ENCODE measurements at regions not wholly inside any gene's neighbourhood (a gene's known extent, or its start where the extent isn't known, plus 50 kb on each side); places are given as distances from the start of the nearest gene placed in this dataset.
A peak's percentile ranks its signal among the peaks of the same experiment; 100 is the strongest.

- Histone ChIP-seq H3K27me3 (no peaks in the 10 kb centered on the region), H3K4me1 (peaks cover 0 to 5% (median 0%) of the 10 kb centered on the region in 9 donors), H3K9me3 (no peaks in the 10 kb centered on the region), H3K27ac (no peak overlapping the region), H3K36me3 (no peaks in the 10 kb centered on the region), H3K4me3 (no peak overlapping the region)
- TF ChIP-seq, protein P1, sequence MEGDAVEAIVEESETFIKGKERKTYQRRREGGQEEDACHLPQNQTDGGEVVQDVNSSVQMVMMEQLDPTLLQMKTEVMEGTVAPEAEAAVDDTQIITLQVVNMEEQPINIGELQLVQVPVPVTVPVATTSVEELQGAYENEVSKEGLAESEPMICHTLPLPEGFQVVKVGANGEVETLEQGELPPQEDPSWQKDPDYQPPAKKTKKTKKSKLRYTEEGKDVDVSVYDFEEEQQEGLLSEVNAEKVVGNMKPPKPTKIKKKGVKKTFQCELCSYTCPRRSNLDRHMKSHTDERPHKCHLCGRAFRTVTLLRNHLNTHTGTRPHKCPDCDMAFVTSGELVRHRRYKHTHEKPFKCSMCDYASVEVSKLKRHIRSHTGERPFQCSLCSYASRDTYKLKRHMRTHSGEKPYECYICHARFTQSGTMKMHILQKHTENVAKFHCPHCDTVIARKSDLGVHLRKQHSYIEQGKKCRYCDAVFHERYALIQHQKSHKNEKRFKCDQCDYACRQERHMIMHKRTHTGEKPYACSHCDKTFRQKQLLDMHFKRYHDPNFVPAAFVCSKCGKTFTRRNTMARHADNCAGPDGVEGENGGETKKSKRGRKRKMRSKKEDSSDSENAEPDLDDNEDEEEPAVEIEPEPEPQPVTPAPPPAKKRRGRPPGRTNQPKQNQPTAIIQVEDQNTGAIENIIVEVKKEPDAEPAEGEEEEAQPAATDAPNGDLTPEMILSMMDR (IDR thresholded peaks at IDR 0.05), result no peak
- intact Hi-C loops (cut with DNase I), result loop anchor here in 5 of 10 donors (5.0 to 10.0 kb wide), 2 partner anchors 570 to 572 kb away; no protein-coding TSS in a partner anchor
- DNase-seq, result no peak
- 38 to 42% methylated on average over 3 of the region's 3 CpGs for WGBS, 2 donors
- ATAC-seq, result no peak
These were observed 562.1 kb downstream of the DACH1 start for GRCh38 chr13:71304861-71305260.

DNA sequence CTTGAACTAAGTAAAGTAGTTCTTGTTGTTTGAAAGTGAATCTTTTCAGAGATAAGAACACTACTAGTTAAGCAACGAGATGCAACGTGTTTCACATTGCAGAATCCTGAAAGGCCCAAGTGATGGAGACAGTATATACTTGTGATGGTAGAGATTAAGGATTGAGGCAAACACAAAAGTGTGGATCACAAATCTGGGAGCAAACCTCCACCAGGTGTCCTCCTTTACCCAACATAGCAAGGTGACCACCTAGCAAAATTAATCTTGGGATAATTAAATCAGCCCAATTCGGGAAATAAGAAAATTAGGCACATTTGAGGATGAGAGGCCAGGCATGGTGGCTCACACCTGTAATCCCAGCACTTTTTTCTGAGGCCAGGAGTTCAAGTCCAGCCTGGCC is 563.9 kb downstream of the DACH1 start:
- Histone ChIP-seq H3K27me3 (no peaks in the 10 kb centered on the region), H3K4me1 (peaks cover 0 to 5% (median 0%) of the 10 kb centered on the region in 9 donors), H3K36me3 (no peaks in the 10 kb centered on the region), H3K27ac (no peak overlapping the region), H3K4me3 (no peak overlapping the region), H3K9me3 (no peaks in the 10 kb centered on the region)
- 69 to 78% methylated on average over 3 of the region's 3 CpGs for WGBS, 2 donors
- intact Hi-C loops (cut with DNase I), result loop anchor here in 4 of 10 donors (5.0 to 10.0 kb wide), 2 partner anchors 572 to 574 kb away; no protein-coding TSS in a partner anchor
- ATAC-seq, result no peak
- DNase-seq, result no peak
- TF ChIP-seq, protein P1 (IDR thresholded peaks at IDR 0.05), result peak in 5 of 9 donors; percentile 19 to 52 (median 35)

DNA sequence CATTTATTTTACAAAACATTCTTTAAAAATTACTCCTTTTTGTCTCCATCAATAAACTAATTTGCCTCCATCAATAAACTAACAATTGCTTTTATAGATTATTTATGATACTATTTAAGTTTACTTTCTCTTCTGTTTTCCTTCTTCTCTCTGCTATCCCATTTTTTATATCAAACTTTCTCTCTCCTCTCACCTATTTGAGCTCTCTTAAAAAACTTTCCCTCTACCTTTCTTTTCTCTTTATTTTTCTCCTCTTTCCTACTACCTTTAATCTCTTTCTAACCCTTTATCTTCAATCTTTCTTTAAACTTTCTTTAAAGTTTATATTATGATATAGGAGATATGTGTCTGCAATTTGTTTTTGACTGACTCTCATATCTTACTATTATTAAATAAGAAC is 566.4 kb downstream of the DACH1 start:
- TF ChIP-seq, protein P1 (IDR thresholded peaks at IDR 0.05), result no peak
- intact Hi-C loops (cut with DNase I), result loop anchor here in 4 of 10 donors (5.0 to 10.0 kb wide), 2 partner anchors 574 to 577 kb away; no protein-coding TSS in a partner anchor

DNA sequence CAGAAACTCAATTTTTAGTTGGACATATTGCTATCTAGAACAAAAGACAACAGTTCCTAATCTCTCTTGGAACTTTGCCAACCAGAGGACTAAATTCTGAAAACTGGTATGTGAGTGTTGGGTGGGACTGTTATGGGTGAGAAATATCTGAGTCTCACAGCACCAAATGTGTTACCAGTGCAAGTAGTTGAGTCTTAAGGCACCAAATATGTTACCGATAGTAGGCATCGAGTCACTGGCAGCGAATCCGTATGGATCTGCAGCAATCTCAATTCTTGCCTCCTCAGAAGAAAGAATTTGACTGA is 575.2 kb downstream of the DACH1 start:
- DNase-seq (no peak), ATAC-seq (peak in 1 of 8 donors; percentile 9)
- Histone ChIP-seq H3K27me3 (no peaks in the 10 kb centered on the region), H3K36me3 (no peaks in the 10 kb centered on the region), H3K27ac (peak overlapping the region in 7 of 10 donors; percentile 15 to 80 (median 75)), H3K4me3 (no peak overlapping the region), H3K4me1 (peaks cover 0 to 11% (median 3%) of the 10 kb centered on the region in 9 donors), H3K9me3 (peaks cover 0 to 5% (median 0%) of the 10 kb centered on the region in 11 donors)
- intact Hi-C loops (cut with DNase I), result loop anchor here in 3 of 10 donors (2.0 to 10.0 kb wide), 3 partner anchors 39 to 593 kb away; no protein-coding TSS in a partner anchor
- TF ChIP-seq, protein P1 (IDR thresholded peaks at IDR 0.05), result no peak
- 97 to 98% methylated on average over 4 of the region's 4 CpGs for WGBS, 2 donors

More for the DNA sequence above, 566.4 kb downstream of the DACH1 start:
- DNase-seq (no peak), ATAC-seq (no peak)
- Histone ChIP-seq H3K36me3 (no peaks in the 10 kb centered on the region), H3K27ac (no peak overlapping the region), H3K4me3 (no peak overlapping the region), H3K9me3 (peaks cover 0 to 8% (median 0%) of the 10 kb centered on the region in 11 donors), H3K4me1 (peaks cover 0 to 5% (median 0%) of the 10 kb centered on the region in 9 donors), H3K27me3 (no peaks in the 10 kb centered on the region)
